ENCODE measurements at regions not wholly inside any gene's neighbourhood (a gene's known extent, or its start where the extent isn't known, plus 50 kb on each side); places are given as distances from the start of the nearest gene placed in this dataset.

DNA sequence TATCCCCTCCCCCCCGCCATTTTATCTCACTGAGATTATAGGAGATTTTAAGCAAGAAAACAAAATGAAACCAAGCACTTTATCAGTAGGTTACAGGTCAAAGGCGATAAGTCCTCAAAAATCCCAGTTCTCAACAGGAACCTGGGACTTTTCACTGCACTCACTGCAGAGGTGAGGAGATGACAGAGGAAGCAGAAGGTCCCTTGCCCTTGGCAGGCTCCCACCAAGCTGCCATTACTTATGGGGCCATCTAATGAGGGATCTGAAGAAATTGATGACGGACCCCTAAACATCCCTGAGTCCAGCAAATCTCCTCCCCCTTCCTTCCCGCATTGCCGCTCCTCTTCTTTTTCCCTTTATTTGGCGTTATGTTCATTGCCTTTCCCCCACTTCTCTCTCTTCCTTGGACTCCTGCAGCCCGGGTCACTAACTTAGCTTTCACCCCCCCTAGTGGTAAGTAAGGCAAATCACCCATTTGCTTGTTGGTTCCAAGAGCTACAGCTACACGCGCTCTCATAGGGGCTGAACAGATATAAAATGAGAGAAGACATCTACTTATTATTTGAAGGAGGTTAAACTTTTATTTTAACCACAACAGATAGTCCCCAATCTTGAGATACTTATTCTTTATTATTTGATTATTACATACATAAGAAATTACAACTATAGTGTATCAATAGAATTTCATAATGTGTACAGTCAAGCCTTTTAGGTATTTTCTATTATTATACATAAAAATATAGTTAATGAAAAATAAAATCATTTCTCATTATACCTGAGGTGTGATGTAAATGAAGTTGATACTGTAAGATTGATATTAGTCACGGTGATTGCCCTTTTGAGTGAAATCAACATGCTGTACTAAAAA is 52.0 kb upstream of the ARGLU1 start:
- ATAC-seq (replicated peaks) (peak; percentile 77), DNase-seq (peak in 2 of 3 experiments; percentile 1 to 3)
- Mint-ChIP-seq H3K27ac (no peak overlapping the region), H3K36me3 (ENCODE audit: insufficient read depth) (no peaks in the 10 kb centered on the region), H3K27me3 (peaks cover 25 to 55% of the 10 kb centered on the region in 2 donors), H3K9me3 (no peaks in the 10 kb centered on the region), H3K4me1 (ENCODE audit: low read depth in 2 of 2) (no peaks in the 10 kb centered on the region), H3K4me3 (no peak overlapping the region)

Measured in effector memory CD8-positive, alpha-beta T cell (primary cell).